ENCODE measurements at regions not wholly inside any gene's neighbourhood (a gene's known extent, or its start where the extent isn't known, plus 50 kb on each side); places are given as distances from the start of the nearest gene placed in this dataset.

- no peak for TF ChIP-seq CTCF (IDR thresholded peaks at IDR 0.05; ENCODE audit: poor library complexity, severe bottlenecking)
- TF ChIP-seq EP300 (conservative IDR thresholded peaks at IDR 0.05; ENCODE audit: poor library complexity, severe bottlenecking): no peak
- no peak for TF ChIP-seq EZH2 (IDR thresholded peaks at IDR 0.05; ENCODE audit: borderline replicate concordance, insufficient read depth, low read length, poor library complexity, severe bottlenecking)
- no peak for TF ChIP-seq TAF1 (IDR thresholded peaks at IDR 0.05; ENCODE audit: low read depth)
- TF ChIP-seq RAD21 (conservative IDR thresholded peaks at IDR 0.05): no peak
- no peak for TF ChIP-seq MXI1 (conservative IDR thresholded peaks at IDR 0.05; ENCODE audit: poor library complexity, severe bottlenecking)
- TF ChIP-seq SMC3 (conservative IDR thresholded peaks at IDR 0.05; ENCODE audit: poor library complexity): no peak
- no peak for TF ChIP-seq POLR2AphosphoS5 (IDR thresholded peaks at IDR 0.05)
- TF ChIP-seq REST (IDR thresholded peaks at IDR 0.05; ENCODE audit: borderline replicate concordance): no peak
- H3F3A ChIP-seq (ENCODE audit: insufficient read depth, low read length, poor library complexity, severe bottlenecking): no peaks in the 10 kb centered on the region
- H4K20me1 ChIP-seq (ENCODE audit: insufficient read depth): no peaks in the 10 kb centered on the region
Measured at GRCh38 chr1:188668083-188668482, 1809.6 kb downstream of the BRINP3 start.

GRCh38 chr1:188669728-188670382, 1807.8 kb downstream of the BRINP3 start:
- no peak overlapping the region for H3K27ac ChIP-seq (ENCODE audit: low read length)
- H3K27me3 ChIP-seq (ENCODE audit: insufficient read depth, low read depth, low read length): no peaks in the 10 kb centered on the region
- H3K9me3 ChIP-seq (ENCODE audit: low read length): no peaks in the 10 kb centered on the region
- H3K79me2 ChIP-seq (replicated peaks; ENCODE audit: insufficient read depth, low read length): no peaks in the 10 kb centered on the region
- no peak overlapping the region for H3K4me2 ChIP-seq (ENCODE audit: low read length)
- no peaks in the 10 kb centered on the region for H3F3A ChIP-seq (ENCODE audit: insufficient read depth, low read length, poor library complexity, severe bottlenecking)
- no peak overlapping the region for H3K9ac ChIP-seq (ENCODE audit: low read length)
- no peaks in the 10 kb centered on the region for H3K9me2 ChIP-seq (ENCODE audit: insufficient read depth, low read length)
- H2AFZ ChIP-seq (ENCODE audit: low read depth, low read length): no peak overlapping the region
- peak; percentile 48 for TF ChIP-seq REST (IDR thresholded peaks at IDR 0.05; ENCODE audit: borderline replicate concordance)
- no peak for TF ChIP-seq TAF1 (IDR thresholded peaks at IDR 0.05; ENCODE audit: low read depth)
- no peak overlapping the region for H3K4me3 ChIP-seq (ENCODE audit: low read length)
- no peaks in the 10 kb centered on the region for H4K20me1 ChIP-seq (ENCODE audit: insufficient read depth)
- H3K36me3 ChIP-seq (ENCODE audit: insufficient read depth, low read length): no peaks in the 10 kb centered on the region

More at GRCh38 chr1:188668083-188668482, 1809.6 kb downstream of the BRINP3 start:
- H3K27me3 ChIP-seq (ENCODE audit: insufficient read depth, low read depth, low read length): no peaks in the 10 kb centered on the region
- no peak overlapping the region for H2AFZ ChIP-seq (ENCODE audit: low read depth, low read length)
- no peak overlapping the region for H3K4me3 ChIP-seq (ENCODE audit: low read length)
- no peaks in the 10 kb centered on the region for H3K79me2 ChIP-seq (replicated peaks; ENCODE audit: insufficient read depth, low read length)
- H3K4me2 ChIP-seq (ENCODE audit: low read length): no peak overlapping the region
- H3K9me2 ChIP-seq (ENCODE audit: insufficient read depth, low read length): no peaks in the 10 kb centered on the region
- no peaks in the 10 kb centered on the region for H3K36me3 ChIP-seq (ENCODE audit: insufficient read depth, low read length)
- no peak overlapping the region for H3K9ac ChIP-seq (ENCODE audit: low read length)
- no peak overlapping the region for H3K27ac ChIP-seq (ENCODE audit: low read length)
- no peaks in the 10 kb centered on the region for H3K9me3 ChIP-seq (ENCODE audit: low read length)
